Fibroblast of skin of left quadriceps (primary cell): ENCODE measurements at regions not wholly inside any gene's neighbourhood (a gene's known extent, or its start where the extent isn't known, plus 50 kb on each side); places are given as distances from the start of the nearest gene placed in this dataset.
A peak's percentile ranks its signal among the peaks of the same experiment; 100 is the strongest.

Source experiments
- DNase-seq, 2 experiments: peaks; one replicate each; pipeline ENCODE4 v3.0.0-alpha.2; 2013; ENCODE audit warnings: low read depth in 2 of 2

DNA sequence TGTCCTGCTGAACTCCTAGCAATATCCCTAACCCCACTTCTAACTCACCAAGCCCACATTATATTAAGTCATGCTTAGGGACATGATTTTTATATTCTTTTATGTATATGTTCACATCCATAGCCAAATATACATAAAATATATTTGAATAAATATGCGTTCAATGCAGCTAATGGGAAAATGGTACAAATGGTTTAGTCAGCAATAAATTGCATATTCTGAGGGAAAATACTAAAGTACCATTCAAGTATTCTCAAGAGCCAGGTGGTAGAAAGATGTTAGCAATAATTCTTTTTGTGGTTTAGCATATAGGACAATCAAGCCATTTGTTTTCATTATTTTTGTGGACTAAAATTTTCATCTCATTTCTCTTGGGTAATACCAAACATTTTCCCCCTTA lies 306.0 kb downstream of the TDRD15 start:
- no peak for DNase-seq

DNA sequence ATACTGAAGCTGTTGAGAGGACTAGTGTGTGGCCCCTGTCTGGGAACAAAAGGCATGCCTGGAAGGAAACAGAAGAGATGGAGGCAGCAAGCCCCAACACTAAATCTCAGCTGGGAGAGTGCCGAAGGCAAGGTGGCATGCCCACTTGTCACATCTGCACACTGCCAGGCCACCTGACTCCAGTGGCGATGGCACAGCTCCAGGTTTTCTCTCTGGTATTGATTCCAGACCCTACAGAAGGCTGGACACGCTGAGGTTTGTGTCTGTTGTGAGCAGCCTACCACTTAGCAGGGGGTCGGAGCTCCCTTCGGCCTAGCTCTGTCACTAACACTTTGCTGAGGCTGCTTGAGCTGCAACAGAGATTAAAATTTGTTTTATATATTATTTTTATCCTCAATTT lies 307.3 kb downstream of the TDRD15 start:
- no peak for DNase-seq

DNA sequence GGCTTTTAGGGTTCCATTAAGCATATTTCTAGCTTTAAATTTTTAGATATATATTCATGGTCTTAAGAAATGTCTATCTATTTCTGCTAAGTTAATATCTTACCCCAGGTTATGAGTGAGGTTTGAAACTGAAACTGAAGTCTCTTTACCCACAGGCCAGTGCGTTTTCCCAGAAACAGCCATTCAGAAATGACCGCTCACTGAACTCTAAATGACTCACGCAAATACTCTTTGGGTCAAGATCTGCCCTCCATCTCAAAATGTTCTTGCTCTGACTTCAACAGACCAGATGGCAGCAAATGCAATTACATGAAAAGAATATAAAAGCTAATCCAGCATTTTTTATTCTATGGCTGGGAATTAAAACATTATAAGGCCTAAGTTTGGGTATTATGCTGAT lies 315.2 kb downstream of the TDRD15 start:
- DNase-seq, result no peak

DNA sequence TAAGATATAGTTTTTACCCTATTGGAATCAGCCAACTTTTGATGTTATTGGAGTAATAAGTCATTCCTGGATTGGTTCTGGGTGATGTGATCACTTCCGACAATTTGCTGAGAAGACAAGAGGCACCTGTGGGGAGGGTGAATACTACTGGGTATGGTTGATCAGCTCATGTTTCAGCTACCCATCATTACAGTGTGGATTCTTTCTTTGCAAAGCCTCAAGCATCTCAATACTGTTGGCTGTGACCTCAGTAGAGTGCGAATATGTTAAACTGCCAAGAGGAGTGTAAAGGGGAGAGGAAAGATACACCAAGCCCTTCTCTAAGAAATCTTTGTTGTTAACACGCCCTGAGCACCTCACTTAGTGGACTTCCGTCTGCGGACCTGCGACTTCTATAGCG lies 317.7 kb downstream of the TDRD15 start:
- no peak for DNase-seq

DNA sequence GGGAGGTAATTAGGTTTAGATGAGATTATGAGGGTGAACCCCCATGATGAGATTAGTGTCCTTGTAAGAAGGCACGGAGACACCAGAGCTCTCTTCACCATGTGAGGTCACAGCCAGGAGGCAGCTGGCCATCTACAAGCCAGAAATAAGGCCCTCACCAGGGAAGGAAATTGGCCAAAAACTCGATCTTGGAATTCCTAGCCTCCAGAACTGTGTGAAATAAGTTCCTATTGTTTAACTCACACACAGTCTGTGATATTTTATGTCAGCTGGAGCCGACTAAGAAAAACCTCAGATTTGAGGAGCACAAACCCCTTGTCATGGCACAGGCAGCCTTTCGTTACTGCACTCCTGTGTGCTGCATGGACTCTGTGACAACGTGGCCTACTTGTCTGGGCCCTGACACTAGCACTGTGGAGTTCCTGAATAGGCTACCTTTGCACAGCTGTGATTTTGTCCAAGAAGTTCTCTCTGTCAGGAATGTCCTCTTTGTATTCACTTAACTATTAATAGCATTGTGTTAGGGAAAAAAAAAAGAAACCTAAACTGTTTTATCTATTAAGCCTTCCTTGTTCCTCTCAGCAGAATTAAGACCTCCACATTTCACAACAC lies 319.8 kb downstream of the TDRD15 start:
- no peak for DNase-seq

DNA sequence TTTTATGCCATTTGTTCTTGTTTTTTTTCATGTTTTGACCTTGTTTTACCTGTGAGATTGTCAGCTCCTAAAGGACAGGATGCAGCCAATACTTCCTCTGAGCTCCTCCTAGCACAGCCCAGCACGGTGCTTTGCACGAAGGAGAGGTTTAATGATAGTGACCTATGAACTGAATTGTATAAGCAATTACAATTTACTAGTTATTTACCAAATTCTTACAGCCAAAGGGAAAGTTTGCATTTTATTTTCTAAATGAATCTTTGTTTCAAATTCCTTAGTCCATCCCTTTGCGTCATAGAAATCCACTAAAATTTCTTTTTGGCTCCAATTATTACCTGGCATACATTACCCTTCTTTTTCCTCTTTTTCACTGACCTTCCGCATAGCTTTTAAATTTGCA lies 326.1 kb downstream of the TDRD15 start:
- no peak for DNase-seq

DNA sequence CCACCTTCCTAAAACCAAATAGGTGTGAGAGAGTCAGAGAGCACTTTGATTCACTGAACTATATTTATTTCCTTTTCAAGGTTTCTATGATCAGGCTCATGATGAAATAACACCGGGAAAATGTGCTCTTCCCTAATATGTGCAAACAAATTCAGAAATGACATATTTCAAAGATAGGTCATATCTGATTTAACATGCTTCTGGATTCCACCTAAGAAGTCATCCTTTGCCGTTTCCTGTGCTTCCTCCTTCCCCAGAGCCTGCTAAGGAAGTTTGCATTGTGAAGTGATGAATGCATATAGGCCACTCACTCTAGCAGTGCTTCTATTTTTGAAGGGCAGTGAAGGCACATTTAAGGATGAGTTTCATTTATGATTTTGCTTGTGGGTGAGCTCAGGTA lies 327.6 kb downstream of the TDRD15 start:
- peak; percentile 2 to 6 for DNase-seq

DNA sequence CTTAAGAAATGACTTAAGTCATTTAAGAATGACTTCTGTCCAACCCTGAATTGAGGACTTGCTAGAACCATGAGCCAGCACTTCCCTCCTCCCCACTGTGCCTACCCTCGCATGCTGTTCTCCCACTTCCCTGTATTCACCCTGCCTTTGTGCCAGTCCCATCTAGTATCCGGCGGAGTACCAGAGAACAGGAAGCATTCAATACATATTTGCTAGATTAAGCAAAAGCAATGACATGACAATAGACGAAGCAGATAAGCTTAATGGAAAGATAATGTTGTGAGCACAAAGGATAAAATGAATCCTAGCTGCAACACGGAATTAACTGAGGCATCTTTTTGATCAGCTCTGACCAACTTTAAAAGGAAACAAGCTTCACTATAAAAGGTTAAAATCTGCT lies 328.5 kb downstream of the TDRD15 start:
- DNase-seq, result no peak

DNA sequence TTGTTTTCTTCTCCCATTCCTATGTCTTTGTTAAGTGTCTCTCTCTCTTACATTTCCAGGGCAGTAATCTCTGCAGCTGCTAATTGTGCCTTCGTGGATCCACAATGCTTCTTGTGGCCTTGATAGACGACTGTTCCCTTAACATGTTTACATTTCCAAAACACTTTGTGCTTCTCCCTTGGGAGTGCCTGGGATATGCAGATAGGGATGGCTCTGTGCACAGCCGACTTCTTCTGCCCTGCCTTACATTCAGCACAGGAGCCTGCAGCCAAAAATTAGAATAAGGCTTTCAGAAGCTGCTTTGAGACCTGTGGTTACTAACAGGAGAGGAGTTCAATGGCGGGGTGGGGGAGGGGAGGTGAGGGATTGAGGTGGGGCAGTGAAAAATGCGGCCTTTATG lies 328.9 kb downstream of the TDRD15 start:
- DNase-seq, result no peak

DNA sequence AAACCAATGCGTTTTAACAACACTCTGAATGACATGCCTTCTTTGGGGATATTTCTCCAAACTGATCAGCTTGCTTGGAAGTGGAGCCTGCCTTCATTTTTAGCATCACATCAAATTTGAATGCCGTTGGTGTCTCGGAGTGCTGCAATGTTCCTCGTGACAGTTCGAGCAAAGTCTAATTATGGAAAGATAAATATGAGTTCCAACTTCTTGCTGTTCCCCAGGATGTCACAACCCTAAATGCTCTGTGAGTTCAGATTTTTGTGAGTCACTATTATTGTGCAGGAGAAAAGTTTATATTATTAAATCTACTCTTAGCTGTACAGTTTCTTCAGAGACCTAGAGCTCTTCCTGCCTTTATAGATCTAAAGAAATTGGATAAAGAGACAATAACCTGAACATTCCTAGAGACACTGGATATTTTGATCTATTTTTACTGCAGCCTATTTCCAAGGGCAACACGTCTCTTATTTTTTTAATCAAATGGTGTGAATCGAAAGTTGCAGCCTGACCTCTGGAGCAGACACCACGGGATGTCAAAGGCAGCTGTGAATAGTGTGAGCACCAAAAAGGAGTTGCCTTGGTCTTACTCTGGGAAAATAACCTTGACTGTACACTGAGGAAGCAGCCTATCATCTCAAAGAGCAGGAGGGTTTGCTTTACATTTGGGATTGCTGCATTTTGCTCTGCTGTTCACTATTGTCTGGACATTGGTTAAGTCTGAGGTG lies 330.1 kb downstream of the TDRD15 start:
- no peak for DNase-seq

DNA sequence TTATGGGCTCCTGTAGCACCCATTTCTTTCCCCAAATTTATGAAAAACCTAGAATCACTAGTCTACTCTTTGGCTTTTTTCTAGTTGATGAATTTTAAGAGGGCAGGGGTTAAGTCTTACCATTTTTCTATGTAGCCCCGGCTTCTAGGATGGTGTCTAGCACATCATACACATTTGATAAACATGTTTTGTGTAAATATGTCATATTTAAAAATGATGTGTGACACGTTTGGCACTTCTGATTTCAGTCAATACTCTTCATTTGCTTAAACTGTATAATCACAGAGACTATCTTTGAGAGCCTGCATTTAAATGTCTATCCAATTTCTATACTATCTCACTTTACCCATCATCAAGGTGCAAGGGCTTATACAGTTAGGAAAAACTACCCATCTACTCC lies 331.1 kb downstream of the TDRD15 start:
- DNase-seq, result no peak

DNA sequence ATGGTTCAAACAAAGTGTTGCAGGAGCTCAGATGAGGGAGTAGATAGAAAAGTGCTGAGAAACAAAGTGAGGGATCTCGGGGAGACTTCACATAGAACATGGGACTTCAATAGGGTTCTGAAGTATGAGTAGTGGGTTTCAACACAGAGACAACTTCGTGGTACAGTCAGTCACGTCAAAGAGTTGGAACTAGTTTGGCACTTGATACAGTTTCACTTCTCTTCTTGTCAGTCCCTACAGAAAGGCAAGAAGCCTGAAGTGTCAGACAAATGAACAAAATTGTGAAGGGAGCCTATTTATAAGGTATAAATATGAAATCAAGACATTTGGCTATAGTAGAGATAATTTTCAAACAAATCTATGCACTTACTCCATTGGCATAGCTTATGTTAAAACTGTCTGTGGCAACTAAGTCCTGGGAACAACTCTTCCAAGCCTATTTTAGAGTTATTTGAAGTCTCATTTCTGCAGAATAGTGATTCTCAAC lies 338.0 kb downstream of the TDRD15 start:
- DNase-seq, result no peak

DNA sequence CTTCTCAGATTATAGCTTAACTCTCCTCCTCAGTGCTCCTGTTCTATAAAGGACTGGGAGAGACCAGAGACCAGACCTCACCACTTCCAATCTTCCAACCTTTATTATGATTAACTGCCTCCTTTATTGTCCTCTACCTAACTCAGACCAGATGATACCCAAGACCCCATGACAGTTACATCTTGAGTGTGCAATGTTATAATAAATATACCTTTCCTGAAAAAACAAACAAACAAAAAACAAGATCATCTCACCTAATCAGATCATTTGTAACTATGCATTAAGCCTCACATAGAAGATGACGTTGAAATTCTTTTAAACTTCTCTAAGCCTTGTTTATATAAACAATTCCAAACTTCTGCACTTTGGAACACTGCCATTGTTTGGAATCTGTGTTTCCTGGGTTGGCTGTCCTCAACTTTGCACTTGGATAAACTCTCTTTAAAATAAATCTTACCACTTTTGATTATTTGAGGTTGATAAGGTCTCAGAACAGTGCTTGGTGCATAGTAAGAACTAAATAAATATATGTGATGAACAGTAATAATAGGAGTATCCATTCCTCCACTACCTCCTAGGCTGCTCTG lies 342.7 kb downstream of the TDRD15 start:
- no peak for DNase-seq

DNA sequence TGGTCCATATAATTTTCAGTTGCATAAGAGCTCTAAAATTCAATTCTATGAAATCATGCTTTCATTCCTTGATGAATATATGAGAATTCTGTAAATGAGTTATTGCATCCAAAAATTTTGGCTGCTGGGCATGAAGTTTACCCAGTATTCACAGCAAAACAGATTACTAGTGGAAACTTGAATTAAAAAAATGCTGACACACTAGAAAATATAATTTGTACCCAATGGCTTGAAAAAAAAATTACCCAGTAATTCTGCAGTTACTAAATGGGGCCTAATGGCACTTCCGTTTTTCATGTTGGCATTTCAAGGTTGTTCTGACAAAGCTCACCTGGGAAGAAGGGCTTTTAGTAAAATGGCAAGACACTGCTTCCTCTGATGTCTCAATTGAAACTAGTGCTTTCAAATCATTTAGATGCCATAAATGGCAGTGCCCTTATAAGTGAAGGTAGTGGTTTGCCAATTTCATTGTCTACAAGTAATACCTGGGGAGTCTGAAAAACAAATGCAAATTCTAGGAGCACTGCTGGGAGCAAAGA lies 343.6 kb downstream of the TDRD15 start:
- DNase-seq, result no peak

DNA sequence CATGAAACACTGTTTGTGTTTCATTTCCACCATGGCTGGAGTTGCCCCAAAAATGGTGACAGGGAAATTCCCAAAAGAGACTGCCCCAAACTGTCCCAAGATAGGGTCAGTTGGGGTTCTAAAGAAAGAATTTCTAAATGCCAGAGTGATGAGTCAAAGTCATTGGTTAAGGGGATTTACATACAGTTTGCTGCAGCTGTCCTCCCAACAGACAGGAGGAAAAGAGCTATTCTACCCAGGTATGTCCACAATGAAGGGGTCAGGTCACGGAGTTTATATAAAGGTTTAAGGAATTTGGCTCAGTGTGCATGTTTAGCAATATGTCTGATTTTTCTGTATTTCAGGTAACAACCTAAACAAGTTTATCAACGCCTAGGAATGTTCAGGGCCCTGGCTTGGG lies 344.1 kb downstream of the TDRD15 start:
- no peak for DNase-seq

DNA sequence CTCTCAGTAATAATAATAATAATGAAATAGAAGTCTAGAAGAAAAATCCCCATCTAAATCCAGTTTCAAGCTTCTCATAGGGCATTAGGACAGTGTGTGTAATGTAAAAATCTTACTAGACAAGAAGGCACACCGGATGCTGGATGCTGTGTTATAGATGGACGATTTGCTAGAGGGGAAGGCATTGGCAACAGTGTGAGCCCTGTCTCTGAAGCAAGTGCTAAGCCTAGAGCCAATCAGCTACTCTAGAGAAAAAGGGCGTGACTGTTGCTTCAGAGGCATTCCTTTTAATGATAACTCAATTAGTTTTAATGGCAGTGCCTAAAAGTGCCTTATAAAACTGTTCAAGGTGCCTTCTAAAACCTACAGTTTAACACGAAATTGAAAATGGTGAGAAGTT lies 344.9 kb downstream of the TDRD15 start:
- no peak for DNase-seq

DNA sequence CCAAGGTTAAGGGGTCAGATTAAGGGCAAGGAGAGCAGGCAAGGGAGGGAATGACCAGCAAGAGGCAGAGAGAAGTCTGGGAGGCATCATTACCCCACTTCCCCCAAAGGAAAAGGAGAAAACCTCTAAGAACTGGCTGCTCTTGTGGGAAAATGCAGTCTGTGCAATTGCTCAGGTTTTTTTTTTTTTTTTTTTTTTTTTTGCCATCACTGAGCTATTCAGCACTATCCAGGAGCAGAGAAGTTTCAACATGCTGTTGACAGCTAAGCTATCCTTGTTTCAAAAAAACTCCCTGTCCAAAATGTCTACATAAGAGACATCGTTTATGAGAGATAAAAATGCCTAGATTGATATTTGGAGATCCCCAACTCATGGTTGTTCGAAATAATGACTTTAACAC lies 345.4 kb downstream of the TDRD15 start:
- no peak for DNase-seq

DNA sequence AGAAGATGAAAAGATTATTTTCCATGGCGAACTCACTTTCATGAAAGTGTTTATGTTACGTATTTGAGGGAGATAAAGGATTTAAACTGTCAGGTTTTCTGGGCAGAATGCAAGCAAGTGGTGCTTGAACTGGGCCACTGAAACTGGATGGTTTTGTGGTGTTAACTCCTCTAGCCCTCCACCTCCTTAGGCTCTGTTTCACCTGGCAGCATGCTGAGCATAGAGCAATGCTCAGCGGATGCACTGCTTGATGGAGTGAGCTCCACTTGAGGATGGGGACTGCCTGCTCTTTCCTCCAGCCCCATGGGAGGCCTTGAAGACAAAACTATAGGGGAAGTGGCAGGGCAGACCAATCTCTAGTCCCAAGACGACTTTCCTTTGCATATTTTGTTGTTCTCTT lies 345.8 kb downstream of the TDRD15 start:
- DNase-seq, result no peak

DNA sequence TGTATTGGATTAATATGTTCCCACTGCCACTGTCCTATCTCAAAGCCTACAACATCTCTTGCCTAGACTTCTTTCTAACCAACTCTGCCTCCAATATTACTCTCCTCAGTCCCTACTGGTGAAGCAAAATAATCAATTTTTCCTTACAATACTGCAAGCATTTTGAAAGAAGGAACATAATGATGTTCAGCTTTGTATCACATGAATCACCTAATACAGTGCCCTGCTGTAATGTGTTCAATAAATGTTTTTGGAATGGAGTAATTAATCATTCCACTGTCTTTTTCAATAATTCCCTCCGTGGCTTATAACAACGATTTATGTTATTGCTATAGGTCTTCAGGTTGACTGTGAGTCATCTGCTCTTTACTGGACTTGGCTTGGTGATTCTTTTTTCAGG lies 356.4 kb downstream of the TDRD15 start:
- DNase-seq, result no peak

DNA sequence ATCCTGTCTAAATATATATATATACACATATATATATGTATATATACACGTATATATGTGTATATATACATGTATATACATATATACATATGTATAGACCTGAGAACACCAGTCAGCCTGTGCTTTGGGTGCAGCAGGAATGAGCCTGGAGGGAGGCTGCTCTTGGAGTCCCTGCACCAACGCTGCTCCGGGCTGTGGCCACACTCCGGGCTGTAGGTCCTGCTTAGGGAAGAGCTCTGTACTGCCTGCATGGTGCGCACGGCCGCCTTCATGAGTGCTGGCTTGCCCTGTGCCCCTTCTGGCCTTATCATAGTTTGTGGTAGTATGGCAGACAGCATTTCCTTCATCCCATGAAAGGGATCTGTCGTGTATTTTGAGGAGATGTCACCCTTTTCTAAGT lies 360.9 kb downstream of the TDRD15 start:
- DNase-seq, result no peak

DNA sequence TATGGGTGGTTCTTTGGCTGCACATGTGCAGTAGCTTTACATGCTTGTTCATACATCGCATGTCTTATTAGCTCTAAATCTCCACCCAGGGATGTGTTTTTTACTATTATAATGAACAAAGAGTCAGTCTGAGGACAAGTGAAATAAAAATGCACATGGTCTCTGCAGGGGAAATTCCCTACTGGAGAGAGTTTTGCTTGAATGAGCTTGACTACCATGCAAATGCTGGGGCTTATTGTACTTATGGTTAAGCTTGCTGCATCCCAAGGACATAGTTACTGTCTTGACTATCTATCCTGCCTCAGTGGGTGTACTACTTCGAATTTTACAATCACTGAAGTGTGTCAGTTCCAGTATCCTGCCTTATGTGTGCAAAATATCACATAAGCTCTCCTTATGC lies 362.7 kb downstream of the TDRD15 start:
- no peak for DNase-seq

DNA sequence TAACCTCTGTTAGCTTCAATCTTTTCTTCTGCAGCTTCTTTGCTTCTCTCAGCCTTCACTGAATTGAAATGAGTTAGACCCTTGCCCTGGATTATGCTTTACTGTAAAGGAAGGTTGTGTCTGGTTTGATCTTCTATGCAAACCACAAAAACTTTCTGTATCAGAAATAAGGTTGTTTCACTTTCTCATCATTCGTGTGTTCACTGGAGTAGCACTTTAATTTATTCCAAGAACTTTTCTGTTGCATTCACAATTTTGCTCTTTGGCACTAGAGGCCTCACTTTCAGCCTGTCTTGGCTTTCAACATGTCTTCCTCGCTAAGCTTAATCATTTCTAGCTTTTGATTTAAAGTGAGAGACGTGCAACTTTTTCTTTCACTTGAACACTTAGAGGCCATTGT lies 365.3 kb downstream of the TDRD15 start:
- DNase-seq, result no peak

DNA sequence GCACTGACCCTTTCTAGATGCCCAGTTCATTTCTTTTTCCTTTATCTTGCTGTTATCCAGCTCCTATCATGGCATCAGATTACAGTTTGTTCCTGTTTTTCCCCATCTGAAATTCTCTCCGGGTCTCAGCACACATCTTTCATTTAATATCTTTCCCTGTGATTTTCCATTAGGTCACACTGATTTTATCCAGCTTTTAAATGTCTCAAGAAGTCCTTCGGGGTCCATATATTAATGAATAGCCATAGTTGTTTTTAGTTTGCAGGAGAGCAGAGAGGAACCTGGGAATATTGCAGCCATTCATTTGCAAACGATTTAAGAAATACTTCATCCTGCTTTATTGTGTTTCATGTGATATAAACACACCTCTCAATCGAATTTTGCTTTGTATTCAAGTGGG lies 374.2 kb downstream of the TDRD15 start:
- no peak for DNase-seq
